Activated CD8-positive, alpha-beta memory T cell treated with anti-CD3 and anti-CD28 coated beads for 36 hours (primary cell): ENCODE measurements at regions not wholly inside any gene's neighbourhood (a gene's known extent, or its start where the extent isn't known, plus 50 kb on each side); places are given as distances from the start of the nearest gene placed in this dataset.
"Not testable (repeated sequence)": the region's sequence is repeated elsewhere in the genome, so short reads cannot be mapped to it uniquely, and the experiment has no call there.

Source experiments
- CTCF ChIA-PET: fragments of 350-600 bp; sonication (Branson Sonifier 250); formaldehyde crosslinking; loops from one replicate; lab custom pipeline; 2021; ENCODE audit warnings: antibody characterized with exemption; lab: Charles Lee
- POLR2A ChIA-PET: fragments of 350-600 bp; sonication (Branson Sonifier 250); formaldehyde crosslinking; loops from one replicate; lab custom pipeline; 2021; ENCODE audit warnings: antibody characterized with exemption; lab: Charles Lee

DNA sequence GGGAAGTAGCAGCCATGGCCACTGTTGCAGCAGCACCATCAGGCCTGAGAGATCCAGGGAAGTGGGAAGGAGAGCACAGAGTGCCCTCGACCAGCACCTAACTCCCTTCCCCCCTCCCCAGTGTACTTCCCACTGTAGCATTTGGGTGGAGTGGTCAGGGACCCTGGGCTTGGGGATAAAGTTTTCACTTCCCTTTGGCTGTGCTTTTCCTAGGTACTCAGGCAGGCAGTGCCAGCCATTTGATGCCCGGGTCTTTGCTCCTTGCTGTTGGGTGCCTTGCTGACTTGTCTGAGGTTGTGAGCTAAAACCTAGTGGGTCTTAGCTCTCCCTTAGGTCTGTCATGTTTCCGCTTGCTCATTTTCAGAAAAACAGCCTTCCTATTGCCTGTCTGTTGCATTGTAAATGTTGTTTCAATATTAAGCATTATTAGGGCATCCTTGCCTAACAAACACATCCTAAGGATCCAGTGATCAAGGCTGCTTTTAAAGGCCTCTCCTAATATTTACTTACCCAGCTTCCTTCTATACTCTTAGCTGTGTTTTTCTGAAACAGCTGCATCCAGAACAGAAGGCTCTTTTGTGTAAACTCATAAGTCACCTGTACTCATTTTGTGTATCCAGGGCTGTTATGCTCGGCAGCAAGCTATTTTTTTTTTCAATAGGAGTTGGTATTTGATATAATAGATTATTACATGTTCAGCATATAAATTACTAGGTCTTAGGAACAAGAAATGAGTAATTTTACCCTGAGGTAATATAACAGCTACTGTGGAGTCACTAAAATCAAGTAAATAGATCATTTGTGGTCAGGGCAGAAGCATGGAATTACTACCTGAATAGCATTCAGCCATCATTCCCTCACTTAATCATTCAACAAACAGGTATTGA is 418.6 kb upstream of the PROX1 start:
- CTCF ChIA-PET: no interaction called here
- POLR2A ChIA-PET: no interaction called here

DNA sequence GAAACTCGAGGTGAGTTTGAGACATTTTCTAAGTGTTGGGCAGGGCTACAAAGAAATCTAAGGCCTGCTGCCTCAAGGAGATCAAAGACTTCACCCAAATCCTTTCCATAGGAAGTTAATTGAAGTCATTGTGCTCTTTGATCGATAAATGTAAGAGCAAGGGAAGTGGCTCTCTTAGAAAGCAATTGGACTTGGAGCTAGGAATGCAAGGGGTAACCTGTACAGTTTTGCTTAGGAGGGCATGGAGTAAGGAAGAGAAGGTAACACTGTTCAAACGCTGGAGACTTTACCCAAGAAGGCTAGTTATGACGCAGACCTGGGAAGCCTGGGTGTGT is 418.0 kb upstream of the PROX1 start:
- ChIA-PET CTCF (no interaction called here), POLR2A (no interaction called here)

DNA sequence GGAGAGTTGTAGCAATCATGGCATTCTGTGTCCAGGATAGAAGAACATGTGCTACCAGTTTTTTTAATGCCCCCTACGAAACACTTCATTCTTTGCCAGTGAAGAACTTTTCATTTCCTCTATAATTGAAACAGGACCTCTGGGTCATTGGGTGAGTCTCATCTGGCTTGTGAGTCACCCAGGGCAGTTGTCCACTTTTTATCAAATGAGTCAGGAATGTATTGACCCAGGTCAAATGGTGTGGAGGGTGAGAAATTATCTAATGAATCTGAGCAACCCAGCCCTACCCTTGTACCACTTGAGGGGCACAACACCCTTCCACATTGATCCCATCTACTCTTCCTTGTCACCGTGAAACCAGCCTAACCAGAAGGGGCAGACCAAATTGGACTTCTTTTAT is 417.3 kb upstream of the PROX1 start:
- ChIA-PET POLR2A (no interaction called here), CTCF (no interaction called here)

DNA sequence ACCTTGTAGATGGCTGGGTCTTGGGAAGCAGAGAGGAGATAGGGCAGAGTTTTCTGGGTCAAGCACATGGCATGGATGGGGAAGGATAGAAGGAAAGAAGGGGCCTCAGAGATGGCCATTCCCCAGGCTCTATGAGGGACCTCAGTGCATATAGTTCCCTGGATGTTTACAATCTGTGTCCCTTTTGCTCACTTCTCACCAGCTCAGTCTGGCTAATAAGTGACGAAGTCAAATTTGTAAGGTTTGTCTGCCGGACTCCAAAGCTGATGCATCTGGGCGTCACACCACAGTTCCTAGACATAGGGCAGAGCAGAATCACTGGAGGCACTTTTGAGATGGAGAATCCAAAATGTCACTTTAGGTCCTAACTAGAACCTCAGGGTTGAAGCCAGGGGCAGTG is 416.4 kb upstream of the PROX1 start:
- CTCF ChIA-PET: no interaction called here
- POLR2A ChIA-PET: no interaction called here

DNA sequence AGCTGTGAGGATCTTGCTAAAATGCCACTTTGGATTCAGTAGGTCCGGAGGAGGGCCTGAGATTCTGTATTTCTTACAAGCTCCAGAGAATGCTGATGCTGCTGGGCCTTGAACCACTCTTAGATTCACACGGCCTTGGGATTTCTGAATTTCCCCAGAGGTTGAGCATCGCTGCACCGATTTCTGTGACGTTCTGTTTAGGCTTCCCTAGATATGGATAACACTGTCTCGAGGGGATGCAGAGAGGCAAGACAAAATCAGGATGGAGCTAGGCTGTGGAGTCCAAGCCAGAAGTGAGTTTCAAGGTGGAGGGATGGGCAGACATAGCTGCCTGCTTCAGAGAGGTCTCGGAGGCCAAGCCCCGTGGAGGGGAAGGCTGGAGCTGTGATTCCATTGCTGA is 415.9 kb upstream of the PROX1 start:
- ChIA-PET CTCF (no interaction called here), POLR2A (no interaction called here)

DNA sequence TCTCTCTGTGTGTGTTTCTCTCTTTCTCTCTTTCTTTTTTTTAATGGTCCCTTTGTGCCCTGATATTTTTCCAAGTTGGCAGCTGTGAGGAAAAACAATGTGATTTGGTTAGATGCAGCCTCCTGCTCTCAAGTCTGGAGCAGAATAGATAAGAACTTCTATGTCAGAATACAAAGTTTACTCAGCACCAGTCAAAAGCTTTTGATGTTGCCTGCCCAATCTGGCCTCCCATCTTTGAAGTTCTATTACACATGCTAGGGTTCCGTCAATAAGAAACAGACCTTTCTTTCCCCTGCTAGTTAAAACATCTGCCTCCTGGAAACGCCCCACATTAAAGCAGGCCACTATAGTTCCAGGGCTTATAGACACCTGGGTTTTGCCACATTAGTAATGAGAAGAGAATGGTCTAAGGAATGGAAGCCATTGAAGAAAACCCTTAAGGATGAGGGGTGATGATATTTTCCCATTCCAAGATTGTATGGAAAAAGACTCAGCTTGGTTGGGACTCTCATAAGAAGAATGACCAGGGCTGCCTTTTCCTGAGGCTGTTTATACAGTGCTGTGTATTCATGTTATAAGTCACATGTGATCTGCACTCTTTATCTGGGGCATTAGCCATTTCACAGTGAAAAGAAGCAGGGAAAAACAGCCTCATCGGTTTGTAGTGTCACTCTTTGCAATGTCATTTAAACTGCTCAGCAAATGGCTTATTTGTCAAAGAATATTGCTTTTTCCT is 414.7 kb upstream of the PROX1 start:
- POLR2A ChIA-PET: no interaction called here
- CTCF ChIA-PET: no interaction called here

DNA sequence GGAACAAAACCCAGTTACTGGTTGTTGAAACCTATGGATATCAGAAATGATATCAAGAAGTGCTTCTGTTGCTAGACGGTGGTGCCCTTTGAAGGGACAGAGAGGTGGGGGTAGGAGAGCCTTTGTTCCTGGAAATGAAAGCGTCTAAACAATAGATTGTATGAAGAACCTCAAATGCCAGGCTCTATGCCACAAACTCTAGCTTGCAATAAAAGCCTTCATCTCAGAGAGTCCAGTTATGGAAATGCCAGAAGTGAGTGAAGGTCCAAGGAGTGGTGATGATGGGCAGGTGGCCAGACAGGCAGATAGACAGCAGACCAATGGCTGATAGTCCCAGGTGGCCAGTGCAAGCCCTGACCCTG is 414.1 kb upstream of the PROX1 start:
- CTCF ChIA-PET: no interaction called here

DNA sequence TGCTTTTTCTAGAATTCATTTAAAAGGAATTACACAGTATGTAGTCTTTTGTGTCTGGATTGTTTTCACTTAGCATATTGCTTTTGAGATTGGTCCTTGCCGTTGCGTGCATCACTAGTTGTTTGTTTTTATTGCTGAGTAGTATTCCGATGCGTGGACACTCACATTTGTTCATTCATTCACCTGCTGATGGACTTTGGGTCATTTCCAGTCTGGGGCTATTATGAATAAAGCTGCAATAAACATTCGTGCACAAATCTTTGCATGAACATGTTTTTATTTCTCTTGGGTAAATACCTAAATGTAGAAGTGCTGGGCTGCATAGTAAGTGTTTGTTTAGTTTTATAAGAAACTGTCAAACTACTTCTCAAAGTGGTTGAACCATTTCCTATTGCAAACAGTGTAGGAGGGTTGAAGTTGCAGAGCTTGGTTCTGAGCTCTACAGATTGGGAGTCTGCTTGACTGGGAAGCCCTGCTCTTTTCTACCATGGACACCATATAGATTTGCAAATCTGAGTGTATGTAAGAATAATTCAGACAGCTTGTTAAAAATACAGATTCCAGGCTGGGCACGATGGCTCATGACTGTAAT is 404.7 kb upstream of the PROX1 start:
- POLR2A ChIA-PET: no interaction called here
- CTCF ChIA-PET: no interaction called here

More for the DNA sequence above, 414.1 kb upstream of the PROX1 start:
- POLR2A ChIA-PET: no interaction called here

DNA sequence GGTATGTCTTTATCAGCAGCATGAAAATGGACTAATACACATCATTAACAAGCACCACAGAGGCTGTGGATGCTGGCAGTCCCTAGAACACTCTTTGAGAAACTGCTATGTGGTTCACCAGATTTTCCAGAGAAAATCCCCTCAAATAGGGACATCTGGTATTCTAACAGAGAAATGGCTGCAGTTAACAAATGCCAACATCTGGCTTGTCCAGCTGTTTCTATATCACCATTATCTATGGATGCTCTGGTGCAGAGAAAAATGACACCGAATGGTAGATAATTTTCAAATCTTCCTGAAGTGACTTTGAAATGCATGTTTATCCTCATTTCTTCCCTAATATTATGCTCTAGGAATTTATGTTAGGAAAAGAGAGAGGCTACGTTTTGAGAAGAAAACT is 403.5 kb upstream of the PROX1 start:
- ChIA-PET CTCF (no interaction called here), POLR2A (no interaction called here)

DNA sequence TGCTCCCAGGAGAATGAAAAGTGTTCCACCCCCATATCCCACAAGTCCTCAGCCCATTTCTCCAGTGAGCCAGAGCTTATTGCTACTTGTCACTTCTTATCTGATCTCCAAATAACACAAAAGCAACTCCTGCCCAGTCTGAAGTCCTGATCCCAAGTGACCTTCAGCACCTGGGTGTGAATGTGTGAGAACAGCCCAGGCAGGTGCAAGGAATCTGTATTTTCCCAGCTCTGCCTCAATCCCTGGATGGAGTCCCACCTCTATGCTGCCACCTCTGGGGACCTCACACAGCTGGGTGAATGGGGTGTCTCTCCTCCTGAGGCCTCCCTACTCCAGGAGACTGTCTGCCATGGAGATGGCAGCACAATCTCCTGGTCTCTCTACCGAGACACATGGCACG is 402.4 kb upstream of the PROX1 start:
- POLR2A ChIA-PET: no interaction called here
- CTCF ChIA-PET: no interaction called here

DNA sequence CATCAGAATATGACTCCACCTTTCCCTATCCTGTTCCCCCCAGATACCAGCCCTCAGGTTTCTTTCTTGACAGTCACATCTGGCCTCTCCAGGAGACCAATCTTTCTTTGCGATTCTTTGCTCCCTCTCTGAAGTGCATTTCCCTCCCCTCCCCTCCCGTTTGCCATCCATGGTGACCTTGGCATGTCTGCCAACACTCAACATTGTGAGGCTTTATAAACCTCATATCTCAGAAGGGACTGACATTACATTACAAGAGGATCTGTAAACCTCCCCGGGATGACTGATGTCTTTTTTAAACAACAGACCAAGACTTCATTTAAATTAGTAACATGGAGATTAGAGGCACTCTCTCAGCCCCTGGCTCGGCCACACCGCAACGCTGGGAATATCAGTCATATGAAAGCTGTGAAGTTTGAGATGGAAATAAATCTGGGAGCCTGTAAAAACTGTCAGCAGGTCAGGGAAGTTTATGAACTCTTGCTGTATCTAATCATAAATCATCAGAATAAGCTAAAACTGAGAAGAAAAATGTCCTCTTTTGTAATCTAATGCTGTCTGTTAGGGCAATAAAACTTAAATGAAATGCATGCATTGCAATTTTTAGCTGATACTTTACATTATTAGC is 401.7 kb upstream of the PROX1 start:
- CTCF ChIA-PET: no interaction called here
- POLR2A ChIA-PET: no interaction called here

DNA sequence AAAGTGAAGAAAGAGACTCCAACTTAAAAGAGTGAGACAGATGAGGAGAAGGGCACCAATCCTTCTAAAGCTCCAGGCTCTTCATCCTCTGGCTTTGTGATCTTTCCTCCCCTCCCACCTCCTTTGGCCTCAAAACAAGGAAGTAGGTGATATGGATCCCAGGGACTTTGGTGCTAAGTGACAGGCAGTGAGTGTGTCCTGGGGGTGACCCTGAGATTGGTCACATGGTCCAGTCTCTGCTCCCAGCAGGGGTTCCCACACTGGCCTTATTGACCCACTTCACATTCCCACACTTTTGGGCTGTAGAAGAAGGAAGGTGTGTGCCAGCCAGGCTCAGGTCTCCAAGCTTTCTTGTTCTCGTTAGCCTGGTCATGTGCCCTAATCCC is 401.2 kb upstream of the PROX1 start:
- POLR2A ChIA-PET: no interaction called here
- CTCF ChIA-PET: no interaction called here

DNA sequence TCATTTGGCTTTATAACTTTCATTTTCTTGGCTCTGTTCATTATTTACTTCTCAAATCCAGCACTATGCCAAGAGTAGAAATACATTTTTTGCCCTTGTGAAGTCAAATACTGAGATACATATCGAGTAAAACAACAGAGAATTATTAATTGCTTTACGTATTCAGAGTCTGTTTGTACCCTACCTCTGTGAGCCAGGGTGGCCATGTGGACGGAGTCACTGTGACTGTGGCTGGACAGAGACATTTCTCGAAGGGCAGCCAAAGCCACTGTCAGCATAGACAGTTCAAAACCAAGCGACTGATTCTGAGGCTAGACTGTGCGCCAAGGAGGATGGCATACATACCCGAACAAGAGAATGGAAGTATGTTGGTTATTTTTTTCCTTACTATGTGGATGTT is 391.0 kb upstream of the PROX1 start:
- ChIA-PET CTCF (no interaction called here), POLR2A (no interaction called here)

DNA sequence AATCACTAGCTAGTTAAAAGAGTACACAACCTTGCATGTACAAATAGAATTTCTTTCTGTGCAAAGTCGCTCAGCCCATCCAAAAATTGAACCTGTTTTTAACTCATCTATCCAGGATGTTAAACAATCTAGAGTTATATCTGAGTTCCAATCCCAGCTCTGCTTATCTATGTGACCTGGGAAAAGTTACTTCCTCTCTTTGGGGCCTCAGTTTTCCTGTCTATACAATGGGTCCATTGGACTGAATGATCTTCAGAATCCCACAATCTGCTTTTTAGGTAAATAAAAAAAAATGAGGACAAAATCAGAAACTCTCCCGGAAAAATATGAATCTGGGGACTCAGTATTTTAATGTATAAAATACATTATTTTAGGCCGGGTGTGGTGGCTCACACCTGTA is 389.5 kb upstream of the PROX1 start:
- CTCF ChIA-PET: no interaction called here
- POLR2A ChIA-PET: no interaction called here

DNA sequence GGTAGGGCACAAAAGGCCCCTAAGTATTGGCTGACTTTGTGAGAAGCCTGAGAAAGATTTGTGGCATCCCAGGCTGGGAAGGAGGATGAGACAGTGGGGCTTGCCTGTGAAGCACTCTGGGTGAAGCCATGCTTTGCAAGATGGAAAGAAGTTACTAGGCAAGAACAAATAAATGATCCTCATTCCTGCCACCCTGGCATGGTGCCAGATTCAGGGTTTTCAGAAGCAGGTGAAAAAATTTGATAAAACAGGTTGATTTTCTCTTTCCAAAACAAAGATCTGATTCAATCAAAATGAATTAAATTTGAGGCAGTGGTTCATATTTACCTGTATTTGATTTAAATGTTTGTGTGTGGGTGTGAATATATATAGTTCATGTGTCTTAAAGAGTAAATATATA is 386.9 kb upstream of the PROX1 start:
- CTCF ChIA-PET: no interaction called here

DNA sequence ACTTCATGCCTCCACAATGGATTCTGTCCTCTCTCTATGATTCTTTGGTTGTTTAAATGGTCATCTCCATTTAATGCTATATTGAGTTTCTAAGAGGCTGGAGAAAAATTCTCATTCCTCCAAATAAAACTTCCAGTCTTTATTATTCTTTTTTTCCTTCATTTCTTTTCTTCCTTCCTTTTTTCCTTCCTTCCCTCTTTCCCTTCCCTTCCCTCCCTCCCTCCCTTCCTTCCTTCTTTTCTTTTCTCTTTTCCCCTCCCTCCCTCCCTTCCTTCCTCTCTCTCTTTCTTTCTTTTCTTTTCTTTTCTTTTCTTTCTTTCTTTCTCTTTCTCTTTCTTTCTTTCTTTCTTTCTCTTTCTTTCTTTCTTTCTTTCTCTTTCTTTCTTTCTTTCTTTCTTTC is 386.1 kb upstream of the PROX1 start:
- CTCF ChIA-PET, POLR2A ChIA-PET: not testable (repeated sequence)

More for the DNA sequence above, 386.9 kb upstream of the PROX1 start:
- POLR2A ChIA-PET: no interaction called here

DNA sequence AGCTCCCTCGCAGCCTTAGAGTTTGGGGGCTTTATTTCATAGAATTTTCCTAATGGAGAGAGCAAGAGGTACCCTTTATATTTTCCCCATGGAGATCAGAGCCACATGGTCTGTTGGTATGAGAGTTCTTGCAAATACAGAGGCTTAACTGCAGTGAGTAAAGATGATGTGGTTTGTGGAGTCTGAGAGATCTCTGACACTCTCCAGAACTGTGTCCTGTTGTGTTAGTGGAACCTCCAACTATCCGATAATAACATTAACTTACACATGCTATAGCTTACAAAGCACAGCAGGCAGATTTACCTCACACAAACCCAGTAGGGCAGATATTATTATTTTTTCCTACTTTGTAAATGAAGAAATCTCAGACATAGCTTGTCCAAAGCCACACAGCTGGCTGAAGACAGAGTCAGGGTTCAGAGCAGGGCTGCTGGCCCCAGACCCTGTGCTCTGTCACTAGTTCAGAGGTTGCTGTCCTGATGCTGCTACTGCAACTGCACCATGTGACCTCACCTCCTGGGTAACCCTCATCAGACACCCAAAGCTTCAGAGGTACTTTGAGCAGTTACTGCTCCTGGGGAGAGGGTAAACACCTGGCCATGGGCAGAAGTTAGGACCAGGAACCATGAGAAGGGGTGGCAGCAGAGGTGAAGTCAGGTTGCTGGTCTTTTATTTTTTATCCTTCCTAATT is 384.8 kb upstream of the PROX1 start:
- ChIA-PET POLR2A (no interaction called here), CTCF (no interaction called here)

DNA sequence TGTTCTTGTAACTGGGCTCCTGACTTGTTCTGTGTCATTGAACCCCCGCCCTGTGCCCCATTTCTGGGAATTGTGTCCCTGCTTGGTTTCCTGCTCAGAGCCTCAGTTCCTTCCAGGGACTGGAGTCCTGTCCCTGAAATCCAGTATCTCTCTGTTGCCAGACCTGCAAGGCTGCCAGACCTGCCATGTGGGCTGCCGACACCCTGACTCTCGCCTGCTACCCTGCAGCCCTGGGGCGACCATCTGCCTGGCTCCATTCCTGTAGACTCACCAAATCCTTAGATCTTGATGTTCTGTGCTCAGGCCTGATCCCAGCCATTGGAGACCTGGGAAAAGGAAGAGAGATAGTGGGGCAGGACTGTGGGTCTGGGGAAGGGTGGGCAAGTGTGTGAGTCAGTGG is 383.3 kb upstream of the PROX1 start:
- ChIA-PET POLR2A (no interaction called here), CTCF (no interaction called here)

DNA sequence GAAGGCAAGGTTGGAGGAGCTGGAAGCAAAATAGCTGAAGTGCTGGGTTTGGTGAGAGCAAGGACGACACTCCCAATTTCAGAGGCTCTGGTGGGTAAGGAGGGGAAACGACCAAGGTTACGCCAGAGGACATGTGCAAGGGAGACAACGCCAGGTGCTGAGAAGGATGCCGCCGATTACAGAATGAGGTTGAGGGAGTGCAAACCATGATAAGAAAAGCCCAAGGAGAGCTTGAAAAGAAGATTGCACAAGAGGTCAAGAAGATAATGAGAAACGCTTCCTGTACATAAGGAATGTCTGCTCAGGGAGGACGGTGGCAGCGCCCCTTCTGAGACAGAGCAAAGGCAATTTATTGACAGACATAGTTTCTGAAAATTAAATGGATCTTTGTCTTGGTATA is 382.0 kb upstream of the PROX1 start:
- CTCF ChIA-PET: no interaction called here
- POLR2A ChIA-PET: no interaction called here

DNA sequence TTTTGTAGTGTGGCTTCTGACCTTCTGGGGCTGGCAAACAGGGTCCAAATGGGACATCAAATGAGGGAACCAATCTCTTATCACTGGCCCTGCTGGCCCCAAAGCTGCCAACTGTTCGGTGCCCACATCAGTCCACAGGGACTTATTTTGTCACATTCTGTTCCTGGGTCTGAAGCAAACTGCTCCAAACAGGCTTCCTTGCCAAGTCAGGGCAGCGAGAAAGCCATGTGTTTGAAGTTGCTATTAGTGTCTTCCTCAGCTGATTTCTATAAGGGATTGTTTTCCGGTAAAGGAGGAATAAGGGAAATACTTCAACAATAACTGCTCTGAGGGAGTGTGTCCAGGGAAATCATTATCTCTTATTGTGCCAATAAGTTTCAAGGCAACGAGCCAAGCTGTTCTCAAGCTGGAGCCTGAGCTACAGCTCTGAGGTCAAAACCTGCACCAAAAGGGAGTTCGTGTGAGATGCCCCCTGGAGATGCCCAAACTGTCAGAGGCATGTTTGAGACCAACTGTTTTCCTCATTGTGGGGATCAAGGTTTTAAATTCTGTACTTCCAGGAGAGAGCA is 381.4 kb upstream of the PROX1 start:
- POLR2A ChIA-PET: no interaction called here
- CTCF ChIA-PET: no interaction called here
